Activated CD4-positive, alpha-beta T cell treated with anti-CD3 and anti-CD28 coated beads, Interleukin-2, amount 50 U/mL, for 24 hours (primary cell): ENCODE measurements at regions not wholly inside any gene's neighbourhood (a gene's known extent, or its start where the extent isn't known, plus 50 kb on each side); places are given as distances from the start of the nearest gene placed in this dataset.
"Not testable (repeated sequence)": the region's sequence is repeated elsewhere in the genome, so short reads cannot be mapped to it uniquely, and the experiment has no call there.

Experiments
- DNase-seq, 2 donors: peaks; one replicate each; pipeline ENCODE4 v3.0.0-alpha.2; 2020; ENCODE audit warnings: low read depth in 1 of 2, low spot score in 1 of 2

- no peak for DNase-seq
Observed at GRCh38 chr1:233722212-233722979, 108.5 kb downstream of the KCNK1 start.

- no peak for DNase-seq
Observed at GRCh38 chr1:233723387-233723786, 109.5 kb downstream of the KCNK1 start.

- not testable (repeated sequence) for DNase-seq
Observed at GRCh38 chr1:233724131-233724631, 110.3 kb downstream of the KCNK1 start.

GRCh38 chr1:233725423-233725822 is 111.5 kb downstream of the KCNK1 start:
- DNase-seq: no peak

- DNase-seq: no peak
Observed at GRCh38 chr1:233728721-233729120, 114.8 kb downstream of the KCNK1 start.

GRCh38 chr1:233730380-233730779 is 116.5 kb downstream of the KCNK1 start:
- DNase-seq: no peak

- no peak for DNase-seq
Observed at GRCh38 chr1:233730809-233731208, 116.9 kb downstream of the KCNK1 start.

GRCh38 chr1:233732206-233732605 is 118.3 kb downstream of the KCNK1 start:
- no peak for DNase-seq

GRCh38 chr1:233734456-233734855 is 120.5 kb downstream of the KCNK1 start:
- no peak for DNase-seq

GRCh38 chr1:233735331-233735730 is 121.4 kb downstream of the KCNK1 start:
- no peak for DNase-seq

GRCh38 chr1:233735847-233736246 is 121.9 kb downstream of the KCNK1 start:
- no peak for DNase-seq

GRCh38 chr1:233737341-233737740 is 123.4 kb downstream of the KCNK1 start:
- DNase-seq: no peak

GRCh38 chr1:233738396-233738795 is 124.5 kb downstream of the KCNK1 start:
- no peak for DNase-seq

GRCh38 chr1:233738850-233739249 is 124.9 kb downstream of the KCNK1 start:
- DNase-seq: no peak

GRCh38 chr1:233744779-233745513 is 131.0 kb downstream of the KCNK1 start:
- no peak for DNase-seq

GRCh38 chr1:233750139-233750538 is 136.2 kb downstream of the KCNK1 start:
- no peak for DNase-seq

- DNase-seq: no peak
Observed at GRCh38 chr1:233759665-233760064, 144.8 kb upstream of the SLC35F3 start.

GRCh38 chr1:233764304-233764703 is 140.2 kb upstream of the SLC35F3 start:
- not testable (repeated sequence) for DNase-seq

GRCh38 chr1:233777566-233777965 is 126.9 kb upstream of the SLC35F3 start:
- no peak for DNase-seq

- no peak for DNase-seq
Observed at GRCh38 chr1:233780049-233780448, 124.4 kb upstream of the SLC35F3 start.

- DNase-seq: no peak
Observed at GRCh38 chr1:233782937-233783586, 121.4 kb upstream of the SLC35F3 start.

GRCh38 chr1:233787599-233787998 is 116.9 kb upstream of the SLC35F3 start:
- DNase-seq: no peak
